ENCODE measurements at regions not wholly inside any gene's neighbourhood (a gene's known extent, or its start where the extent isn't known, plus 50 kb on each side); places are given as distances from the start of the nearest gene placed in this dataset.

GRCh38 chr4:127145006-127145540 is 487.7 kb upstream of the INTU start:
- ChIA-PET POLR2A (no interaction called here), CTCF (ENCODE audit: low intra/inter-chr PET ratio, low total read pairs) (no interaction called here)
- in situ Hi-C loops (cut with HindIII; ENCODE audit: extremely low pct_ligation_motif_present, low pct_unique_long_range_greater_than_20kb) = no loop called here
- TF ChIP-seq GABPB1 (CRISPR knock-in tag; IDR thresholded peaks at IDR 0.05) (no peak), SMC3 (IDR thresholded peaks at IDR 0.05; ENCODE audit: low read length) (no peak), TMF1 (CRISPR knock-in tag; IDR thresholded peaks at IDR 0.05; ENCODE audit: low read depth) (no peak), DR1 (CRISPR knock-in tag; IDR thresholded peaks at IDR 0.05) (no peak), SP5 (CRISPR knock-in tag; IDR thresholded peaks at IDR 0.05; ENCODE audit: borderline replicate concordance, low read depth) (no peak), PHF8 (CRISPR knock-in tag; IDR thresholded peaks at IDR 0.05) (no peak), ZNF512 (CRISPR knock-in tag; IDR thresholded peaks at IDR 0.05) (no peak), FOSL1 (CRISPR knock-in tag; IDR thresholded peaks at IDR 0.05; ENCODE audit: borderline replicate concordance) (no peak), CREB3 (CRISPR knock-in tag; IDR thresholded peaks at IDR 0.05) (no peak), MXD1 (CRISPR knock-in tag; IDR thresholded peaks at IDR 0.05) (no peak), HIC2 (CRISPR knock-in tag; IDR thresholded peaks at IDR 0.05; ENCODE audit: low read depth) (no peak), U2AF2 (IDR thresholded peaks at IDR 0.05; ENCODE audit: low read depth, low read length) (no peak), ZBTB21 (CRISPR knock-in tag; IDR thresholded peaks at IDR 0.05) (no peak), ZNF800 (CRISPR knock-in tag; IDR thresholded peaks at IDR 0.05) (no peak), ZNF329 (CRISPR knock-in tag; IDR thresholded peaks at IDR 0.05; ENCODE audit: low read depth) (no peak)
- Histone ChIP-seq H3K79me2 (ENCODE audit: insufficient read depth, low read length) (no peaks in the 10 kb centered on the region), H3K4me3 (replicated peaks in 1 of 3; ENCODE audit: insufficient read depth in 1 of 3, low read depth in 2 of 3, low read length in 3 of 3) (no peak overlapping the region), H3K36me3 (replicated peaks in 1 of 2; ENCODE audit: control insufficient read depth in 1 of 2, insufficient read depth in 2 of 2, low read length in 2 of 2) (no peaks in the 10 kb centered on the region), H4K20me1 (ENCODE audit: insufficient read depth, low read length) (no peaks in the 10 kb centered on the region), H3K4me2 (ENCODE audit: low read depth, low read length) (no peak overlapping the region), H3K9me3 (ENCODE audit: low read length) (no peaks in the 10 kb centered on the region), H3K27me3 (ENCODE audit: control insufficient read depth in 1 of 2, insufficient read depth in 2 of 2, low read length in 2 of 2) (no peaks in the 10 kb centered on the region), H3K4me1 (ENCODE audit: insufficient read depth, low read length) (no peaks in the 10 kb centered on the region), H3K27ac (ENCODE audit: extremely low read length, insufficient read depth, low read length) (no peak overlapping the region), H3K9ac (ENCODE audit: insufficient read depth, low read depth, low read length) (no peak overlapping the region), H2AFZ (ENCODE audit: low read length) (no peak overlapping the region)
- FAIRE-seq (no peak), ATAC-seq (no peak), DNase-seq (ENCODE audit: low spot score) (no peak)
- intact Hi-C loops (cut with micrococcal nuclease; ENCODE audit: unreplicated experiment) = no loop called here
- no TSS peak for BruUV-seq (replicated peaks)
- 1% methylated on average over 5 of the region's 5 CpGs for WGBS (ENCODE audit: low lambda C conversion rate)
